Naive thymus-derived CD4-positive, alpha-beta T cell (primary cell): ENCODE measurements at regions not wholly inside any gene's neighbourhood (a gene's known extent, or its start where the extent isn't known, plus 50 kb on each side); places are given as distances from the start of the nearest gene placed in this dataset.
"Not testable (repeated sequence)": the region's sequence is repeated elsewhere in the genome, so short reads cannot be mapped to it uniquely, and the experiment has no call there.

ENCODE experiments used
- ATAC-seq: fragments of 150-1000 bp; cut with Tn5 transposase; 2 replicates; pipeline ENCODE4 v1.10.0; 2021; ENCODE audit warnings: mild to moderate bottlenecking, moderate library complexity
- CTCF ChIA-PET: fragments of 350-600 bp; sonication (Branson Sonifier 250); formaldehyde crosslinking; loops from one replicate; lab custom pipeline; 2021; ENCODE audit warnings: antibody characterized with exemption; lab: Charles Lee
- POLR2A ChIA-PET: fragments of 350-600 bp; sonication (Branson Sonifier 250); formaldehyde crosslinking; loops from one replicate; lab custom pipeline; 2021; ENCODE audit warnings: antibody characterized with exemption, inconsistent platforms; lab: Charles Lee
- DNase-seq, 9 donors: peaks; one replicate each; pipeline versions ENCODE4 v3.0.0 to v3.0.0-alpha.2; 2020 to 2022; ENCODE audit warnings: mixed read lengths in 1 of 9
- H3K27ac ChIP-seq: one replicate; pipeline ENCODE4 v1.7.0; 2013; ENCODE audit warnings: mild to moderate bottlenecking, low read depth, low read length, moderate library complexity
- H3K27me3 ChIP-seq, 2 donors: one replicate each; pipeline ENCODE4 v1.7.0; 2013; ENCODE audit warnings: low read length in 2 of 2, mild to moderate bottlenecking in 2 of 2, moderate library complexity in 2 of 2; ENCODE audit not compliant: control insufficient read depth in 2 of 2, insufficient read depth in 2 of 2
- H3K36me3 ChIP-seq, 3 experiments: 1 replicate in 2 of 3; 2 replicates in 1 of 3; pipeline ENCODE4 v1.7.0; 2013; ENCODE audit warnings: low read length in 3 of 3, mild to moderate bottlenecking in 3 of 3, moderate library complexity in 1 of 3; ENCODE audit not compliant: insufficient read depth in 3 of 3, control insufficient read depth in 2 of 3
- H3K4me1 ChIP-seq, 2 donors: one replicate each; pipeline ENCODE4 v1.7.0; 2013; ENCODE audit warnings: low read length in 2 of 2, mild to moderate bottlenecking in 2 of 2, moderate library complexity in 1 of 2; ENCODE audit not compliant: control insufficient read depth in 2 of 2, insufficient read depth in 2 of 2
- H3K4me3 ChIP-seq: 2 replicates; pipeline ENCODE4 v1.7.0; 2013; ENCODE audit warnings: mild to moderate bottlenecking, low read length
- H3K9me3 ChIP-seq, 3 experiments: 1 replicate in 2 of 3; 2 replicates in 1 of 3; pipeline ENCODE4 v1.7.0; 2013; ENCODE audit warnings: low read length in 3 of 3; ENCODE audit not compliant: control insufficient read depth in 2 of 3
- H3K27ac Mint-ChIP-seq, 9 donors: one replicate each; pipeline ENCODE4 v1.8.0; 2020 to 2022; ENCODE audit warnings: mixed read lengths in 9 of 9, mild to moderate bottlenecking in 8 of 9, moderate library complexity in 5 of 9, inconsistent platforms in 2 of 9
- H3K27me3 Mint-ChIP-seq, 5 donors: one replicate each; pipeline ENCODE4 v1.8.0; 2021 to 2022; ENCODE audit warnings: mixed read lengths in 5 of 5, mild to moderate bottlenecking in 1 of 5
- H3K36me3 Mint-ChIP-seq, 5 donors: one replicate each; pipeline ENCODE4 v1.8.0; 2020 to 2022; ENCODE audit warnings: mixed read lengths in 5 of 5, mild to moderate bottlenecking in 3 of 5, inconsistent platforms in 1 of 5
- H3K4me1 Mint-ChIP-seq, 7 donors: one replicate each; pipeline ENCODE4 v1.8.0; 2020 to 2022; ENCODE audit warnings: mixed read lengths in 7 of 7, mild to moderate bottlenecking in 3 of 7, inconsistent platforms in 1 of 7
- H3K4me3 Mint-ChIP-seq, 10 donors: one replicate each; pipeline ENCODE4 v1.8.0; 2020 to 2022; ENCODE audit warnings: mild to moderate bottlenecking in 10 of 10, mixed read lengths in 10 of 10, moderate library complexity in 6 of 10, inconsistent platforms in 2 of 10
- H3K9me3 Mint-ChIP-seq, 11 donors: one replicate each; pipeline ENCODE4 v1.8.0; 2020 to 2022; ENCODE audit warnings: mixed read lengths in 11 of 11, mild to moderate bottlenecking in 4 of 11, inconsistent platforms in 1 of 11, moderate library complexity in 1 of 11
- intact Hi-C, 2 donors: fragments of 100-400 bp; cut with micrococcal nuclease; formaldehyde crosslinking; loops; one replicate each; pipeline ENCODE4 v1.15.1; 2023

GRCh38 chrY:16409206-16409923 is 1470.7 kb downstream of the CDY2B start:
- CTCF ChIA-PET: not testable (repeated sequence)

GRCh38 chrY:16379458-16379857 is 1500.6 kb downstream of the CDY2B start:
- H3K36me3 Mint-ChIP-seq, H3K27ac Mint-ChIP-seq, POLR2A ChIA-PET, H3K4me1 ChIP-seq, H3K4me1 Mint-ChIP-seq, H3K27me3 ChIP-seq, H3K27me3 Mint-ChIP-seq, H3K4me3 ChIP-seq, H3K36me3 ChIP-seq, H3K9me3 ChIP-seq, H3K4me3 Mint-ChIP-seq, DNase-seq, H3K27ac ChIP-seq, intact Hi-C loops, ATAC-seq, H3K9me3 Mint-ChIP-seq, CTCF ChIA-PET: not testable (repeated sequence)

More at GRCh38 chrY:16409206-16409923, 1470.7 kb downstream of the CDY2B start:
- DNase-seq, H3K4me1 Mint-ChIP-seq, H3K4me3 Mint-ChIP-seq, H3K9me3 Mint-ChIP-seq, H3K36me3 ChIP-seq, H3K27me3 Mint-ChIP-seq, H3K4me3 ChIP-seq, H3K36me3 Mint-ChIP-seq, intact Hi-C loops, H3K27ac ChIP-seq, ATAC-seq, H3K27ac Mint-ChIP-seq, H3K27me3 ChIP-seq, H3K4me1 ChIP-seq, POLR2A ChIA-PET, H3K9me3 ChIP-seq: not testable (repeated sequence)

- H3K36me3 Mint-ChIP-seq, H3K36me3 ChIP-seq, H3K4me1 Mint-ChIP-seq, H3K27ac ChIP-seq, CTCF ChIA-PET, H3K9me3 ChIP-seq, H3K27ac Mint-ChIP-seq, H3K4me1 ChIP-seq, ATAC-seq, H3K4me3 ChIP-seq, DNase-seq, POLR2A ChIA-PET, intact Hi-C loops, H3K9me3 Mint-ChIP-seq, H3K4me3 Mint-ChIP-seq, H3K27me3 ChIP-seq, H3K27me3 Mint-ChIP-seq: not testable (repeated sequence)
Observed at GRCh38 chrY:16341592-16341991, 1538.4 kb downstream of the CDY2B start.

DNA sequence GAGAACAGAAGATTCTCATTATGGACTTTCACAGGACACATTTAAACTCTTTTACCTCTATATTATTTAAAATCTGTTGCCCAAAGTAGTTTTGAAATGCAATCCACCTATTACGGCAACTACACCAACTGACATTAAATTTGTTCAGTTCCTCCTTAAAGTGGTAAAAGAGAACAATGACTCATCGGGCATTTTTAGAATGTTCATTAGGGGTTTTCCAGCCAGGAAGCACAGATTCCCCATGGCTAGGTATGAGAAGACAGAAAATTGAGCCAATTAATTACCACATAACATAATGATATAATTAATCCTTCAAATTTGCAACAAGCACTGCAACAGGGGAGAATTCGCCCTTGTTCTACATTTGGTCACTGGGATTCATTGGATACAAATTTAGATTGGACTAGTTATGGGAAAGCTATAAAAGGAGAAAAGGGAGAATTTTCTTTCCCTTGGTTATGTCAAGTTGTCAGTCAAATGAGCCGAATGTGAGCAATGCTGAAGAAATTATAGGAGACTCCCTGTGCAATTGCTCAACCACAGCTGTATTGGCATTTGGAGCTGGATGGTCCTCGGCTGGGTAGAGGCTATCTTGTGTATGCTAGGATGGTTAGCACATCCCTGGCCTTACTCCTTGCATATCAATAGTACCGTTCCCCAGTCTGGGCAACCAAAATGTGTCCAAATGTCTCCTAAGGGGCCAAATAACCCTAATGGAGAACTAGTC is 1549.8 kb downstream of the CDY2B start:
- CTCF ChIA-PET, H3K4me1 ChIP-seq, H3K27ac ChIP-seq, DNase-seq, H3K9me3 ChIP-seq, H3K27me3 ChIP-seq, intact Hi-C loops, H3K36me3 ChIP-seq, POLR2A ChIA-PET, H3K4me3 ChIP-seq, H3K9me3 Mint-ChIP-seq, ATAC-seq, H3K4me3 Mint-ChIP-seq, H3K36me3 Mint-ChIP-seq, H3K27ac Mint-ChIP-seq, H3K27me3 Mint-ChIP-seq, H3K4me1 Mint-ChIP-seq: not testable (repeated sequence)

DNA sequence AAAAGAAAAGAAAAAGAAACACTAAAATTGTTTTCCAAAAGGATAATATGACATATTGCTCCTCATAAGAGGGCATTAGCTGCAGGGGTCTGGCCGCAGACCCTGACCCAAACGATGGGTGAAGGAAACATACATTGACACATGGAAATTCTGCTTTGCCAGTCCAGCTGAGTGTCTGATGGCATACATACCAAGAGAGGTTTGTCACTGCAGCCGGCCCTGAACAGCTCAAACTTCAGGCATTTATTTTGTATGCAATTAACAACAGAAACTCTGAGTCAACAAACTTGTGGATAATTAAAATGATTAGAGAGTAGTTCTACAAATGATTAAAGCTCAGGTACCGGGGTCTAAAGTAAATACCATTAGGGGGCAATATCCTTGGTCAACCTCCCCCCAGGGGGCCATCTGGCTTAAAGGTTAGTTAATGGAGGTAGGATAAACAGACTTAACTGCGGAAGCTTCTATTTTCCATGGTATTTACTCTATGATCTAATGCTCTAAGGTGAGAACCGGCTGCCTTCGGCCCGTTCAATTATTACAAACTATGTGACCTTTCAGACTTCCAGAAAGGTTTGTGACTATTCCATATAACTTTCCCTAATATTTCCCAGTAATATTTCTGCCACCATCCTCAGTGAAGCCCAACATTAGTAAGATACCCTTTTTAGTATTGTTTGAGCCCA is 1550.7 kb downstream of the CDY2B start:
- H3K9me3 ChIP-seq, H3K4me3 ChIP-seq, H3K4me1 ChIP-seq, H3K27me3 Mint-ChIP-seq, H3K27me3 ChIP-seq, CTCF ChIA-PET, H3K27ac Mint-ChIP-seq, H3K4me1 Mint-ChIP-seq, H3K27ac ChIP-seq, H3K36me3 Mint-ChIP-seq, H3K9me3 Mint-ChIP-seq, intact Hi-C loops, ATAC-seq, H3K4me3 Mint-ChIP-seq, H3K36me3 ChIP-seq, POLR2A ChIA-PET, DNase-seq: not testable (repeated sequence)
